Astrocyte of the cerebellum (primary cell): ENCODE measurements at regions not wholly inside any gene's neighbourhood (a gene's known extent, or its start where the extent isn't known, plus 50 kb on each side); places are given as distances from the start of the nearest gene placed in this dataset.
"Not testable (repeated sequence)": the region's sequence is repeated elsewhere in the genome, so short reads cannot be mapped to it uniquely, and the experiment has no call there.

Experiments
- DNase-seq: peaks from one replicate; pipeline ENCODE4 v3.0.0-alpha.2; 2011; ENCODE audit warnings: low read depth
- H3K4me3 ChIP-seq: 2 replicates; pipeline ENCODE4 v1.5.1; 2011; ENCODE audit warnings: mild to moderate bottlenecking, low read depth, low read length, moderate library complexity
- in situ Hi-C: cut with HindIII; loops from 2 replicates; pipeline ENCODE4 v1.10.0; 2017; ENCODE audit warnings: low sequenced_read_pairs
- TF ChIP-seq, protein P1 (sequence below): IDR thresholded peaks from 2 replicates; pipeline ENCODE4 v1.5.1; 2012; ENCODE audit warnings: low read length, low read depth, moderate library complexity, mild to moderate bottlenecking; ENCODE audit errors: missing control alignments

DNA sequence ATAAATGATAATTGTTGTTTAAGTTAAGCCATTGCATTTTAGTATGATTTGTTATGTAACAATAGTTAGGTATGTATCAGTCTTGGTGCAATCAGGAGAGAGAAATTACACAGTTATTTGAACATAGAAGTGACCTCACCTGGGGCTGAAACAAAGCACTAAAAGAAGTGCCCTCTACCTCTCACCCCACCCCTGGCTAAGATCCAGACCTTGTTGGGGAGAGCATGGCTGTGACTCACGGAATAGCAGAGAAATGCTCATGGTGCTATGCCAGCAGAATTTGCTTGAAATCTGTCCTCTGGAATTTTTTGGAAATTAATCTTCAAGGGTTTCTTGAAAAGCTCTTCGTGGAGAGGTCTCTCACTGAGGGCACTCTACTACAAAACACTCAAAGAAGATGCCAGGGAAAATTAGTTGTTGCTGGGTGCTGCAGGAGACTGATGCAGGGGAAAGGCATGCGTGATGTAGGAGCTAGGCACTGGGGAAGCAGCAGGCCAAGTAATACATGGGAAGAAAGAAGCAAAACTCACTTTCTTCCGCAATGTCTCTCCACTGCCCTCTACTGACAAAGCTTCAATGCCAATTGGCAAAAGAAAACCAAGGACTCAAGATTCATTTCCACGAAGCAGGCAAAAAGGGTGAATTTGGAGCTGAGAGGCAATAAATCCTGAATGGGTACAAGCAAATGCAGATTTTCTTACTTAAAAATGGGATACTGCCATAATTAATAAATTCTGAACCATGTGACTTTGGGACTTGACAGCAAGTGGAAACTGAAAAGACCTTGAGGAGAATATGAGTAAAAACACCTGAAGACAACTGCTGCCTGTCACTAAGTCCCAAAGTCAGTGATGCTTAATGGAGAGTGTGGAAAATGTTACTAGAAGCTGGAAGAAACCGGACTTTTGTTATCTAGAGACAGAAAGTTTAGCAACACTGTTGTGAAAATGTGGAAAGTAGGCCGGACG is 136.3 kb upstream of the ZNF184 start:
- no peak overlapping the region for H3K4me3 ChIP-seq
- TF ChIP-seq, protein P1, sequence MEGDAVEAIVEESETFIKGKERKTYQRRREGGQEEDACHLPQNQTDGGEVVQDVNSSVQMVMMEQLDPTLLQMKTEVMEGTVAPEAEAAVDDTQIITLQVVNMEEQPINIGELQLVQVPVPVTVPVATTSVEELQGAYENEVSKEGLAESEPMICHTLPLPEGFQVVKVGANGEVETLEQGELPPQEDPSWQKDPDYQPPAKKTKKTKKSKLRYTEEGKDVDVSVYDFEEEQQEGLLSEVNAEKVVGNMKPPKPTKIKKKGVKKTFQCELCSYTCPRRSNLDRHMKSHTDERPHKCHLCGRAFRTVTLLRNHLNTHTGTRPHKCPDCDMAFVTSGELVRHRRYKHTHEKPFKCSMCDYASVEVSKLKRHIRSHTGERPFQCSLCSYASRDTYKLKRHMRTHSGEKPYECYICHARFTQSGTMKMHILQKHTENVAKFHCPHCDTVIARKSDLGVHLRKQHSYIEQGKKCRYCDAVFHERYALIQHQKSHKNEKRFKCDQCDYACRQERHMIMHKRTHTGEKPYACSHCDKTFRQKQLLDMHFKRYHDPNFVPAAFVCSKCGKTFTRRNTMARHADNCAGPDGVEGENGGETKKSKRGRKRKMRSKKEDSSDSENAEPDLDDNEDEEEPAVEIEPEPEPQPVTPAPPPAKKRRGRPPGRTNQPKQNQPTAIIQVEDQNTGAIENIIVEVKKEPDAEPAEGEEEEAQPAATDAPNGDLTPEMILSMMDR: peak; percentile 84
- no peak for DNase-seq
- in situ Hi-C loops: no loop called here

- peak; percentile 16 for DNase-seq
- TF ChIP-seq, protein P1: no peak
- in situ Hi-C loops: no loop called here
- peak overlapping the region; percentile 39 for H3K4me3 ChIP-seq
Observed at GRCh38 chr6:27605401-27606342, 132.8 kb upstream of the ZNF184 start.

DNA sequence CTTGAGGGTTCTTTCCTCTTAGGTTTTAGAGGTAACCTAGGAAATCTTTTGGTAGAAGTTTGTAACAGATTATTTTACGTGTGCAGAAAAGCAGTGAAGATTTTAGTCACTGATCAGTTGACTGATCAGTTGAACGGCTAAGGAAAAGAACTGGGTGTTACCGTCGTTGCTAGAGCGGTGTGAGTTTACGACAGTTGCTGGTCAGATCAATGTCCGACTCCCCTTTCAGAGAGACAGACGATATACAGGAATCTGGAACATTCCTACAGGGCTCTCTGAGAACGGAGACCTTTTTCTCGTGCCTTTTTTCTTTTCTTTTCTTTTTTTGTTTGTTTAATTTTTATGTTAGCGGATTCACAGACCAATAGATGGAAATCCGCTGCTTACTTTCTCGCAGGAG is 132.1 kb upstream of the ZNF184 start:
- H3K4me3 ChIP-seq: peak overlapping the region; percentile 39
- in situ Hi-C loops: no loop called here
- DNase-seq: no peak
- TF ChIP-seq, protein P1: no peak

DNA sequence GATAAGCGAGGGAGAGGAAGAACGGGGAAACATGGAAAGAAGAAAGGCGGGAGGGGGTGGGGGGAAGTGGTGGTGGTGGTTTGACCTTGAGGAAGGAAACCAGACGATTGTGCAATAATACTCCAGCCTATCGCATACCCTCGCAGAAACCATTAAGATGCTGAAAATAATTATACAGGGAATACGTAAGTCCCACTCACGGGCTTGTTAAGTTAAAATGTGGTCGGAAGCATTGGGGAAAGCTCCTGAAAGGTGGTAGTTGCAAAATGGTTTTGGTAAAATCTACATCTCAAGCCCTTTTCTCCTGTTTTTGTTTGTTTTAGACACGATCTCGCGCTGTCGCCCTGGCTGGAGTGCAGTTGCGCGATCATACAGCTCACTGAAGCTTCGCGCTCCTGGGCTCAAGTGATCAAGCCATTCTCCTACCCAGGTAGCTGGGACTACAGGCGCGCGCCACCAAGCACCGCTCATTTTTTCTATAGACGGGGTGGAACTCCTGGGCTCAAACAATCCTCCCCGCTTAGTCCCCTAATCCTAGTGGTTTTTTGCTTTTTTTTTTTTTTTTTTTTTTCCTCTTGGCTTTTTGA is 128.9 kb upstream of the ZNF184 start:
- TF ChIP-seq, protein P1: no peak
- H3K4me3 ChIP-seq: peak overlapping the region; percentile 4
- no peak for DNase-seq
- in situ Hi-C loops: no loop called here

DNA sequence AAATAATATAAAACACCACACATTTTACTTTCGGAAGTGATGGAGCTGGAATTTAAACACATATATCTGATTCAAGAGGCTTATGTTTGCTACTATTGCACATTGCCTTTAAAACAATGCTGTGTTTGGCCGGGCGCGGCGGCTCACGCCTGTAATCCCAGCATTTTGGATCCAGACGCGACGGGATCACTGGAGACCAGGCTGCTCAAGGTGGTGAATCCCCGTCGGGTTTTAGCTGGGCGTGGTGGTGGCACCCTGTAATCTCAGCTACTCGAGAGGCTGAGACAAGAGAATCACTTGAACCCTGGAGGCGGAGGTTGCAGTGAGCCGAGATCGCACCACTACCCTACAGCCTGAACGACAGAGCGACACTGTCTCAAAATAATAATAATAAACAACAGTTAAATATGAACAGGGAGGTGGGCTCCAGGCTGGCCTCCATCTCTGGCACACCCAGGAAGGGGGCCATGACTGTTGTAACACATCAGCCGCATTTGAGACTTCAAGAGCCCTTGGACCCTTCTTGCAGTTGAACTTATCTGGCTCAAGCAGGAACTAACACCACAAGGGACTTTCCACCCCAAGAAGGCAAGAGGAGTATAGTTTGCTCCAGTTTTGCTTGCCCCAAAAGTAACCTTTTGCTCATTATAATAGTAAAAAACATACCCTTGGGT is 127.1 kb upstream of the ZNF184 start:
- DNase-seq: no peak
- H3K4me3 ChIP-seq: no peak overlapping the region
- TF ChIP-seq, protein P1: no peak
- in situ Hi-C loops: no loop called here

- in situ Hi-C loops, DNase-seq, H3K4me3 ChIP-seq: not testable (repeated sequence)
Observed at GRCh38 chr6:27597031-27597567, 124.2 kb upstream of the ZNF184 start.
